GM10266 (cell line): ENCODE measurements at regions not wholly inside any gene's neighbourhood (a gene's known extent, or its start where the extent isn't known, plus 50 kb on each side); places are given as distances from the start of the nearest gene placed in this dataset.

Source experiments
- DNase-seq: peaks from one replicate; pipeline ENCODE4 v3.0.0; 2012; ENCODE audit errors: extremely low spot score
- TF ChIP-seq, protein P1 (sequence below): IDR thresholded peaks from 2 replicates; pipeline ENCODE4 v1.5.1; 2012; ENCODE audit warnings: mild to moderate bottlenecking, low read depth; ENCODE audit not compliant: control insufficient read depth, insufficient read depth; ENCODE audit errors: missing control alignments

DNA sequence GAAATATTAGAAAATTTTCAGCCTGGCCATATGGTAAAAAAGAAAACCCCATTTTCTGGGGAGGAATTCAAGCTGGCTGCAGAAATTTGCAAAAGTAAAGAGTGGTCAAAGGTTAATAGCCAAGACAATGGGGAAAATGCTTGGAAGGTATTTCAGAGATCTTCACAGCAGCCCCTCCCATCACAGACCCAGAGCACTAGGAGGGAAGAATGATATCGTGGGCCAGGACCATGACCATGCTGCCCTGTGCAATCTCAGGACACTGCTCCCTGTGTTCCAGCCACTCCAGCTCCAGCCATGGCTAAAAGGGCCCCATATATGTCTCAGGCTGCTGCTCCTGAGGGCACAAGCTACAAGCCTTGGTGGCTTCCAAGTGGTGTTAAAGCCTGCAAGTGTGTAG is 93.9 kb upstream of the AGAP1 start:
- TF ChIP-seq, protein P1, sequence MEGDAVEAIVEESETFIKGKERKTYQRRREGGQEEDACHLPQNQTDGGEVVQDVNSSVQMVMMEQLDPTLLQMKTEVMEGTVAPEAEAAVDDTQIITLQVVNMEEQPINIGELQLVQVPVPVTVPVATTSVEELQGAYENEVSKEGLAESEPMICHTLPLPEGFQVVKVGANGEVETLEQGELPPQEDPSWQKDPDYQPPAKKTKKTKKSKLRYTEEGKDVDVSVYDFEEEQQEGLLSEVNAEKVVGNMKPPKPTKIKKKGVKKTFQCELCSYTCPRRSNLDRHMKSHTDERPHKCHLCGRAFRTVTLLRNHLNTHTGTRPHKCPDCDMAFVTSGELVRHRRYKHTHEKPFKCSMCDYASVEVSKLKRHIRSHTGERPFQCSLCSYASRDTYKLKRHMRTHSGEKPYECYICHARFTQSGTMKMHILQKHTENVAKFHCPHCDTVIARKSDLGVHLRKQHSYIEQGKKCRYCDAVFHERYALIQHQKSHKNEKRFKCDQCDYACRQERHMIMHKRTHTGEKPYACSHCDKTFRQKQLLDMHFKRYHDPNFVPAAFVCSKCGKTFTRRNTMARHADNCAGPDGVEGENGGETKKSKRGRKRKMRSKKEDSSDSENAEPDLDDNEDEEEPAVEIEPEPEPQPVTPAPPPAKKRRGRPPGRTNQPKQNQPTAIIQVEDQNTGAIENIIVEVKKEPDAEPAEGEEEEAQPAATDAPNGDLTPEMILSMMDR, result no peak
- DNase-seq, result no peak

DNA sequence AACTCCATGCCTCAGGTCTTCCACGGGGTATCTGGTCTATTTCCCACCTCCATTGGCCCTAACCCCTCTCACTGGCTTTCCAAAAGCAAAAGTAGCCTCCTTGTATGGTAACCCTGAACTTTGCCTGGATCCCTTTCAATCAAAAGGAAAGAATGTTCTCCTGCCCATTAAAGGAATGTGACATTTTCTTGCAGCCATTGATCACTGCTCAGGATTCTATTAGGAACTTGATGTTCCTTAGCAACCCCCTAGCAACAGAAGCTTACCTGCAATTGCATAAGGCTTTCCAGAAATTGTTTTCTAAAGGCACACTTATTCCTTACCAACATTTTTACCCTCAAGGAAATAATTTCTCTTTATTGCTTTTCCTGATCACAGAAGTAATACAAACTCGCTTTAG is 91.4 kb upstream of the AGAP1 start:
- TF ChIP-seq, protein P1, result no peak
- DNase-seq, result no peak

DNA sequence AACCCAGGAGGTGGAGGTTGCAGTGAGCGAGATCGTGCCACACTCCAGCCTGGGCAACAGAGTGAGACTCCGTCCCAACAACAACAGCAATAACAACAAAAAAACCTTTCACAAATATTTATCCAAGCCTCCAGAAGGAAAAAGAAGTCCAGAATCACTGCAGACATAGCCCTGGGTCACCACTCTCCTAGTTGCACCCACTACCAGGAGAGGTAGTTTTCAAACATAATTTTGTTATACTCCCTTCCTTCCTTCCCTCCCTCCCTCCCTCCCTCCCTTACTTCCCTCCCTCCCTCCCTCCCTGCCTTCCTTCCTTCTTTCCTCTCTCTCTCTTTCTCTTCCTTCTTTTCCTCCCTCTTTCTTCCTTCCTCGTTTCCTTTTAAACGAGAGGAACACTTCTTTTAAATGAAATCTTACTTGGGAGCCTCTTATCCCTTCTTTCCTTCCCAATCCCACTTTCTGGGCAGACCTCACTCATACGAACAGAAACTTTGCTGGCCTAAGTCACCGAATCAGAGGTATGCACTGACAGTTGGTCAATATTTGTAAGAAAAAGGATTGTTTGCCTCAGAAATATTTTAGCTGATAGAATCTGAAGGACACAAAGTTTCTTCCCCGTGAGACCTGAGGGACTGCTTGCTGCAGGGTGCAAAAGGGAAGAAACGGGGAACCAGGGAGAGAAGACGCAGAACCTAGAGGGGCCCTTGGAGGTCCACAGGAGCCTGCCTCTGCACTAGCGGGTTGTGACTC is 88.1 kb upstream of the AGAP1 start:
- no peak for DNase-seq
- TF ChIP-seq, protein P1, result no peak

DNA sequence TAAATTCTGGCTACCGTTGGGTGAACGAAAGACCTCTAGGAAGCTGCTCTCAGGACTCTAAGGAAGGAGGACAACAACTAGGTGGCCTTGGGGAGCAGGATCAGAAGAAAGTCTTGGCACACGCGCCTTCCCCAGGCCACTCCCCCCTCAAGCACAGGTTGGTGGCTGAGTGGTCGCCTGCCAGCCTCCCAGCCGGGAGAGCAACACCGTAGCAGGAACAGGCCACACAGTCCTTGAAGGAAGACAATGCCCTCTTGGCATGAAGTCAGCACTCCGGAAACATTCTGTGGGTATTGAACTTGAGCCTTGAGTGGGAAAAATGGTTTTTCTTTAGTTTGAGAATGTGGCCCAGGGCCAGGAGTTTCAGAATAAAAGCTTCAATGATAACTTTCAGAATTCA is 87.4 kb upstream of the AGAP1 start:
- TF ChIP-seq, protein P1, result no peak
- no peak for DNase-seq

DNA sequence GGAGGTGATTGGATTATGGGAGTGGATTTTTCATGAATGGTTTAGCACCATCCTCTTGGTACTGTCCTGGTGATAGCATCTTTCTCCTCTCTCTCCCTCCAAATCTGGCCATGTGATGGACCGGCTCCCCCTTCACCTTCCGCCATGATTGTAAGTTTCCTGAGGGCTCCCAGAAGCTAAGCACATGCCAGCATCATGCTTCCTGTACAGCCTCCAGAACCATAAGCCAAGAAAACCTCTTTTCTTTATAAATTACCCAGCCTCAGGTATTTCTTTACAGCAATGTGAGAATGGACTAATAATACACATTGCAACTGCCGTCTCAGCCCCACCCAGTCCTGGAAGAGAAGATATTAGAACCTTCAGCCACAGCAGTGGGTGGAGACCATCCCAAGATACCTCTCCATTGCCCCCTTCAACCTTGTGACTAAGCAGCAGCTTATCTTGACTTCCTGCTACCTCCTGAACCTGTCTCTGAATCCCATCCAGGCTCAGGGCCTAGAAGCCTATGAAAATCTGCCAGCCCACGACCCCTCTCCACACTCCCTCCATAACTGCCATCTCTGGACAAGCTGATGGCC is 81.8 kb upstream of the AGAP1 start:
- no peak for DNase-seq
- TF ChIP-seq, protein P1, result no peak

DNA sequence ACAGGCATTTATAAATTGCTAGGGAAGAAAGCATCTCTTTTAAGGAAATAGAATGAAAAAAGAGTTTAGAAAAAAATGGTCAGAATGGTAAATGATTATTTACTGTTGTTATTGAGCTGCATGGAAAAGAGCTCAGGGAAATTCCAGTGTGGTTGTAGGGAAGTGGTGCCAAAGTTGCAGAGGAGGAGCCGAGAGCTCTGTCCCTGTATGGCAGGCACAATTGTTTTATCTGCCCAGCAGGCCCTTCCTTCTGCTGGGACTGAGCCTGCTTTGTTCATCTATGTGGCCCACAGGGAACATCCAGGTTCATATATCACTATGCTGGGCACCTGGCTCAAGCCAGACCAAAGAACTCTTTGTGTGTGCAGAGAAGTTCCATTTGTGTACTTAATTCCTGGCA is 80.8 kb upstream of the AGAP1 start:
- TF ChIP-seq, protein P1, result no peak
- DNase-seq, result no peak

DNA sequence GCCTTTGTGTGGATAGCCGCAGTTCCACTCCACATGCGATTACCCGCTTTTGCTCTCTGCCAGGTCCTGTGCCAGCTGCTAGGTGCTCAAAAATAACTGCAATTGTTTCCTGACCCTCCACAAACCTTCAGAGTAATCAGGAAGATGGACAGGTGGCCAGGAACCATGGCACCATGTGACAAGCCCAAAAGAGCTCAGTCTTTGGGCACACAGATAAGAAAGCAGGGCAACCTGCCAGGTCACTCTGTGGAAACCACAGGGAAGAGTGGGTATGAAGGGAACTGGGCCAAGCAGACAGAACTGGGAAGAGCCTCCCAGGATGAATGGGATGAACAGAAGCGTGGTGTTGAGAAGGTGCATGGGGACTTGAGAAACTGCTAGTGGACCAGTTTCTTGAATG is 79.4 kb upstream of the AGAP1 start:
- no peak for DNase-seq
- TF ChIP-seq, protein P1, result no peak
